Ishikawa (cell line): ENCODE measurements at regions not wholly inside any gene's neighbourhood (a gene's known extent, or its start where the extent isn't known, plus 50 kb on each side); places are given as distances from the start of the nearest gene placed in this dataset.

Experiments used
- CEBPB ChIP-seq: IDR thresholded peaks from 2 replicates; pipeline ENCODE4 v1.6.1; 2012
- CREB1 ChIP-seq: IDR thresholded peaks from 2 replicates; pipeline ENCODE4 v1.6.1; 2012; ENCODE audit warnings: low read depth
- EGR1 ChIP-seq: IDR thresholded peaks from 2 replicates; pipeline ENCODE4 v1.6.1; 2012
- EP300 ChIP-seq: IDR thresholded peaks from 2 replicates; pipeline ENCODE4 v1.6.1; 2012; ENCODE audit warnings: borderline replicate concordance
- FOXM1 ChIP-seq: IDR thresholded peaks from 2 replicates; pipeline ENCODE4 v1.6.1; 2012; ENCODE audit warnings: low read depth, borderline replicate concordance
- MAX ChIP-seq: IDR thresholded peaks from 2 replicates; pipeline ENCODE4 v1.6.1; 2012
- NFIC ChIP-seq: IDR thresholded peaks from 2 replicates; pipeline ENCODE4 v1.6.1; 2012
- RAD21 ChIP-seq: IDR thresholded peaks from 2 replicates; pipeline ENCODE4 v1.6.1; 2012; ENCODE audit warnings: low read depth
- REST ChIP-seq: IDR thresholded peaks from 2 replicates; pipeline ENCODE4 v1.6.1; 2012; ENCODE audit warnings: low read depth, mild to moderate bottlenecking
- TAF1 ChIP-seq: IDR thresholded peaks from 2 replicates; pipeline ENCODE4 v1.6.1; 2012; ENCODE audit warnings: low read depth, mild to moderate bottlenecking
- TCF12 ChIP-seq: IDR thresholded peaks from 2 replicates; pipeline ENCODE4 v1.6.1; 2012; ENCODE audit warnings: low read depth
- TEAD4 ChIP-seq: IDR thresholded peaks from 2 replicates; pipeline ENCODE4 v1.6.1; 2012
- USF1 ChIP-seq: IDR thresholded peaks from 2 replicates; pipeline ENCODE4 v1.6.1; 2012
- YY1 ChIP-seq: IDR thresholded peaks from 2 replicates; pipeline ENCODE4 v1.6.1; 2012; ENCODE audit warnings: low read depth
- ZBTB7A ChIP-seq: IDR thresholded peaks from 2 replicates; pipeline ENCODE4 v1.6.1; 2012; ENCODE audit warnings: low read depth

- TF ChIP-seq CREB1 (no peak), USF1 (no peak), TCF12 (no peak), REST (no peak), CEBPB (no peak), YY1 (no peak), EGR1 (no peak), RAD21 (no peak), TEAD4 (no peak), TAF1 (no peak), MAX (no peak), FOXM1 (no peak)
These were observed 175.6 kb upstream of the FANCL start for GRCh38 chr2:58416696-58417095.

GRCh38 chr2:58414506-58414905 lies 173.4 kb upstream of the FANCL start:
- no peak for TF ChIP-seq MAX

GRCh38 chr2:58410549-58410948 lies 169.4 kb upstream of the FANCL start:
- TF ChIP-seq FOXM1 (no peak), TEAD4 (no peak), CREB1 (no peak), TCF12 (no peak), REST (no peak), TAF1 (no peak), EGR1 (no peak), ZBTB7A (no peak), USF1 (no peak), NFIC (no peak), CEBPB (no peak)

- no peak for TF ChIP-seq NFIC
- TF ChIP-seq TEAD4: no peak
- TF ChIP-seq MAX: no peak
- TF ChIP-seq CEBPB: no peak
- no peak for TF ChIP-seq YY1
- TF ChIP-seq TCF12: no peak
- no peak for TF ChIP-seq ZBTB7A
- TF ChIP-seq RAD21: no peak
- no peak for TF ChIP-seq REST
- TF ChIP-seq CREB1: no peak
- TF ChIP-seq FOXM1: no peak
These were observed 166.4 kb upstream of the FANCL start for GRCh38 chr2:58407487-58407886.

GRCh38 chr2:58405341-58405740 lies 164.2 kb upstream of the FANCL start:
- no peak for TF ChIP-seq RAD21
- no peak for TF ChIP-seq TAF1
- TF ChIP-seq EP300: no peak
- no peak for TF ChIP-seq YY1
- TF ChIP-seq NFIC: no peak
- no peak for TF ChIP-seq REST
- TF ChIP-seq FOXM1: no peak
- no peak for TF ChIP-seq EGR1
- no peak for TF ChIP-seq CEBPB
- TF ChIP-seq TCF12: no peak
- TF ChIP-seq MAX: no peak
- no peak for TF ChIP-seq TEAD4
- TF ChIP-seq CREB1: no peak
- no peak for TF ChIP-seq ZBTB7A
- TF ChIP-seq USF1: no peak
